AG09319 (cell line): ENCODE measurements at regions not wholly inside any gene's neighbourhood (a gene's known extent, or its start where the extent isn't known, plus 50 kb on each side); places are given as distances from the start of the nearest gene placed in this dataset.
"Not testable (repeated sequence)": the region's sequence is repeated elsewhere in the genome, so short reads cannot be mapped to it uniquely, and the experiment has no call there.

Experiments used
- DNase-seq: peaks from one replicate; pipeline ENCODE4 v3.0.0-alpha.2; 2010; ENCODE audit warnings: low read depth; ENCODE audit errors: extremely low read depth
- TF ChIP-seq, protein P1 (sequence below): IDR thresholded peaks from 2 replicates; pipeline ENCODE4 v1.5.1; 2011; ENCODE audit warnings: low read depth, mild to moderate bottlenecking, inconsistent platforms, low read length, moderate library complexity

DNA sequence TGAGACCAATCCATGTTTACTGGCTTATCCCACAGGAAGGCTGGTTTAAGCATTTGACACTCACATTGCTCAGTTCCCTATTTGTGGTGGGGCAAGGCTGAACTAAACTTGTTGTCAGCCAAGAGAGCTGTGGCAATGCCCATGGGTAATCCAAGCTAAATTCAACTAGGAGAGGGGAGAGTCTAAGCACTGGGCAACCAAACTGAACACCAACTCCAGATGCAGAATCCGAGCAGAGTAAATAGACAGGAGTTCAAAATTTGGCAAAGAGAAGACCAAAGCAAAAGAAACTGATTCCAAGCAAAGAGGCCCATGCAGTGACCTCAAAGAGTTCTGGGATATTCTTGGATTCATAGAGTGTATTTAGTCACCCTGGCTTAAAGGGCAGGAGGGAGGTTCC lies 106.5 kb upstream of the NT5E start:
- DNase-seq: no peak
- TF ChIP-seq, protein P1, sequence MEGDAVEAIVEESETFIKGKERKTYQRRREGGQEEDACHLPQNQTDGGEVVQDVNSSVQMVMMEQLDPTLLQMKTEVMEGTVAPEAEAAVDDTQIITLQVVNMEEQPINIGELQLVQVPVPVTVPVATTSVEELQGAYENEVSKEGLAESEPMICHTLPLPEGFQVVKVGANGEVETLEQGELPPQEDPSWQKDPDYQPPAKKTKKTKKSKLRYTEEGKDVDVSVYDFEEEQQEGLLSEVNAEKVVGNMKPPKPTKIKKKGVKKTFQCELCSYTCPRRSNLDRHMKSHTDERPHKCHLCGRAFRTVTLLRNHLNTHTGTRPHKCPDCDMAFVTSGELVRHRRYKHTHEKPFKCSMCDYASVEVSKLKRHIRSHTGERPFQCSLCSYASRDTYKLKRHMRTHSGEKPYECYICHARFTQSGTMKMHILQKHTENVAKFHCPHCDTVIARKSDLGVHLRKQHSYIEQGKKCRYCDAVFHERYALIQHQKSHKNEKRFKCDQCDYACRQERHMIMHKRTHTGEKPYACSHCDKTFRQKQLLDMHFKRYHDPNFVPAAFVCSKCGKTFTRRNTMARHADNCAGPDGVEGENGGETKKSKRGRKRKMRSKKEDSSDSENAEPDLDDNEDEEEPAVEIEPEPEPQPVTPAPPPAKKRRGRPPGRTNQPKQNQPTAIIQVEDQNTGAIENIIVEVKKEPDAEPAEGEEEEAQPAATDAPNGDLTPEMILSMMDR: no peak

DNA sequence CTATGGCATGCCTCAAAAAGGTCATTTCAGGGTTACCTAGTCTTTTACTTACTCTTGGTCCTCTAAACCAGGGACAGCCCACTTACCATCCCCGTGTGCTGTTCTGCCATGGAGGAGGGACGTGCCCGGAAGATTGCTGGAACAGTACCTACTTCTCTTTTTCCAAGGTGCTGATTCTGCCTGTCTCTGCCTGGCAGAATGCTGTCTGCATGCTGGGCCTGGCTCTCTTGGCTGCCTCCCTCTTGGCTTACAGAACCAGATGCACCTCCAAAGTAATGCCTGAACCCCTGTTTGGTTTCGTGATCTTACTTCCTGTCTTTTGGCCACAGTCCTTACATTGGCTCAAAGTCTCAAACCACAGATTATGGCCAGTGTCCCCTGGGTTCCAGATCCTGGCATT lies 120.7 kb upstream of the NT5E start:
- TF ChIP-seq, protein P1: no peak
- no peak for DNase-seq

DNA sequence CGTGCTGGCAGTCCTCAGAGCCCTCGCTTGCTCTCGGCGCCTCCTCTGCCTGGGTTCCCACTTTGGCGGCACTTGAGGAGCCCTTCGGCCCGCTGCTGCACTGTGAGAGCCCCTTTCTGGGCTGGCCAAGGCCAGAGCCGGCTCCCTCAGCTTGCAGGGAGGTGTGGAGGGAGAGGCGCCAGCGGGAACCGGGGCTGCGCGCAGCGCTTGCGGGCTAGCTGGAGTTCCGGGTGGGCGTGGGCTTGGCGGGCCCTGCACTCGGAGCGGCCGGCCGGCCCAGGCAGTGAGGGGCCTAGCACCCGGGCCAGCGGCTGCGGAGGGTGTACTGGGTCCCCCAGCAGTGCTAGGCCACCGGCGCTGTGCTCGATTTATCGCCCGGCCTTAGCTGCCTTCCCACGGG lies 124.1 kb upstream of the NT5E start:
- not testable (repeated sequence) for DNase-seq

DNA sequence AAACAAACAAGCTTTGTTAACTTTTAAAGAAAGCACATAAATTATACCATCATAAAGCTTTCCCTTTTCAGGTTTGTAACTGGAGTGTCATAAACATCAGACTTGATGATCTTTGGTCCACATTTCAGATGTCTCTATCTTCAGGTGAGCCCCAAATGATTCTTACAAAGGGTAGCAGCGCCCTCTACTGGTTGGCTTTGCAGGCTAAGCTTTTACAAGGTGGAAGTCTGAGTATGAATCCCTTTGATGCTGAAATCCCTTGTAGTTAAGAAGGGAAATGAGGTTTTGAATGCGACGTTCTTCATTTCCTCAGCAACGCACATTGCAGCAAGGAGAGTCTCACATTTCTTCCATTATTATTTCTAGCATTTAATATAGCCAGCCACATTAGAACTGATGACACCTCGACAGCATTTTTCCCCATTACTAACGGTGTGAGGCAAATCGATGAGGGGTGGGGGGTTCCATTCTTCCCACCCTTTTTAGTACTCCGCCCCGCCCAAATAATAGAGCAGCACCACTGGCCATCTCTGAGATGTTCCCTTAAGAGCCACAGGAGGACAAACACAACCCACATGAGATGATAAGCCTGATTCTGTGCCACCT lies 126.3 kb upstream of the NT5E start:
- peak; percentile 46 for DNase-seq
- TF ChIP-seq, protein P1: peak; percentile 92

DNA sequence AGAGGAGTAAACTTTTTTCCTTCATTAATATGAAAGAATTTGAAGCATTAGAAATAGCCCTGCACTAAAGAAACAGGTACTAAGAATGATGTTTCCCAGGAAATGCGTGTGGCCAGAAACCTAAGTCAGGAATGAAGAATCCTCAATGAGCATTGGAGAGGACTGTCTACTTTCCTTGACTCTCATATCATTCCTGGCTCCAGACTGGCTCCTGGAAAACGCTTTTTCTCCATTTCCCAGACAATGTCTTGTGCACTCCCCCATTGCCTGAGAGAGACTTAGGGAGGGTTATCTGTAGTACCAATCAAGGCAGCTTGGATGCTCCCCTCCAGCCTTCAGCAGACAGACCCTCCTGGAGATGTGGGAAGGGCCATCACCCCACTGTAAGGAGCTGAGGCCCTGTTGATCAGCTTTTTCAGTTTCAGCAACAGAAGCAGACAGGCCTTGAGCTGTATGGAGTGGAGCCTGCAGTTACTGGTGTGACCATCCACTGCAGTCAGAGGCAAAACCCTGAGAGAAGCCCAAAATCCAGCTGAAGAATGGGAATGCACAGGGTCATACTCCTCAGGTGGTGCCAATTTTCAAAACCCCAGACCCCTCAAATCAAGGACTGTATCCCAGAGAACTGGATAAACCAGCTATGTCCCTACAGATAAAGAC lies 127.3 kb upstream of the NT5E start:
- TF ChIP-seq, protein P1: no peak
- no peak for DNase-seq

DNA sequence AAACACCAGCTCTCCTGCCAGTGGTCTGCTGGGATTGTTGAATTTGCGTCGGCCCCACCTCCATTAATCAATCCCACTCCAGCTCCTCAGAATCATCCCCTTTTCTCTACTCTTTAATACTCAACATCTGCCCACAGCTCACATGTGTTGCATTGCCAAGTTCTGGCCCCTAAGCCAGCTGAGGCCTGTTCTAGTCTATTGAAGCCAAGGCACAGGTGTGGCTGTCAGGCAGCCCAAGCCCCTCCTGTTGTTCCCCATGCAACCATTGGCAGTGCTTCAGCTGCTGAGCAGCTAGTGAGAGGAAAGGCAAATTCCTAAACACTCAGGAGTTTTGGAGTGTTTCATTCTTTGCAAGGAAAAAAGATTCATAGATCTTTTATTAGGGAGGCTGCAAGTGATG lies 128.0 kb upstream of the NT5E start:
- TF ChIP-seq, protein P1: no peak
- no peak for DNase-seq

DNA sequence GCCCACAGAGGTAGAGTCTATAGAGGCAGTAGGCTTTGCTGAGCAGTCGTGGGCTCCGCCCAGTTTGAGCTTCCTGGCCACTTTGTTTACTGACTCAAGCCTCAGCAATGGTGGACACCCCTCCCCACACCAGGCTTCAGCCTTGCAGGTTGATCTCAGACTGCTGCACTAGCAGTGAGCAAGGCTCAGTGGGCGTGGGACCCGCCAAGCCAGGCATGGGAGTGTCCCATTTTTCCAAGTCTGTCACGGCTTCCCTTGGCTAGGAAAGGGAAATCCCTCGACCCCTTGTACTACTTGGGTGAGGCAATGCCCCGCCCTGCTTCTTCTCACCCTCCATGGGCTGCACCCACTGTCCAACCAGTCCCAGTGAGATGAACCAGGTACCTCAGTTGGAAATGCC lies 135.3 kb upstream of the NT5E start:
- no peak for DNase-seq
- TF ChIP-seq, protein P1: no peak

DNA sequence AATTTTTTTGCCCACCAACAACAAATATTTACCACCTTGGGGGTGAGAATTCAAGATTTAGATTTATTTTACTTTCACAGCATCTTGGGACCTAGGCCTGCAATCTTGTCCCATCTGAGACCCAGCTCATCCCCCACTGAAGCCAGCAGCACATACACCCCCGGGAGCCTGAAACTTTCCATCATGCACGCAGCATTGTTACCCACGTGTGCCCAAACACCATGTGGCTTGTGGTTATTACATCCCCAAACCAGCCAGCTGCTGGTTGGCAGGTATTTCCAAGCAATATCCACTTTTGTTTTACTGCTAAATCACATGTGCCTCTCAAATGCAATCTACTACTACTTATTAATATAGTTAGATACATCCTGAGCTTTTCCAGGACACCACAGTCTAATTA lies 149.3 kb upstream of the NT5E start:
- TF ChIP-seq, protein P1: no peak
- DNase-seq: no peak
